Right lobe of liver (tissue), 4 donors: ENCODE measurements at regions not wholly inside any gene's neighbourhood (a gene's known extent, or its start where the extent isn't known, plus 50 kb on each side); places are given as distances from the start of the nearest gene placed in this dataset.

Experiments used
- CTCF ChIP-seq, 4 donors: fragments of 200-600 bp in 3 of 4; fragments of 450-650 bp in 1 of 4; IDR thresholded peaks; one replicate each; pipeline versions ENCODE4 v1.5.1 to v1.8.0; 2016 to 2022; ENCODE audit warnings: antibody characterized with exemption in 4 of 4, mild to moderate bottlenecking in 2 of 4
- POLR2A ChIP-seq: fragments of 450-650 bp; IDR thresholded peaks from one replicate; pipeline ENCODE4 v1.6.1; 2017; ENCODE audit warnings: antibody characterized with exemption, mild to moderate bottlenecking
- donor health status: DM: no; HTN: no; CAD: no.
- donor health status: DM: no; HTN: no; CAD: no.
- donor health status: DM: no; HTN: yes; CAD: no.

GRCh38 chr7:138228119-138228518, 151.9 kb downstream of the AKR1D1 start:
- no peak for TF ChIP-seq CTCF (IDR thresholded peaks at IDR 0.05)
- TF ChIP-seq POLR2A = no peak
